ENCODE measurements at regions not wholly inside any gene's neighbourhood (a gene's known extent, or its start where the extent isn't known, plus 50 kb on each side); places are given as distances from the start of the nearest gene placed in this dataset.

DNA sequence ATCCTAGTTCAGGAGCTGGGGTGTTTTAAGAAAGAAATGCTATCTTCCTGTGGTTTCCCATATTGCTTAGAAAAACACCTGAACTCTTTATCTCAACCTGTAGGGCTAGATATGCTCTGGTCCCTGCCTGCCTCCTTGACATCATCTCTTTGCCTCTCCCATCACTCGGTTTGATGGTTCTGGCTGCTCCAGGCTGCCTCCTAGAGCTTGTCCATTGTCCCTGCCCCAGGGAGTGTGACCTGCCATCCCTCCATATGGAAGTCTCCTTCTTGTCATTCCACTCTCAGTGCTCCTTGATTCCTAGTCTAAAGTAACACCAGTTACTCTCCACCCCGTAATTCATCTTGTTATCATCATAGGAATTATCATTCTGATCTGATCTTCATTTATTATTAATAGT lies 369.0 kb upstream of the EEF2KMT start:
- TF ChIP-seq POLR2A (IDR thresholded peaks at IDR 0.05; ENCODE audit: low read depth, low read length) = no peak
- TF ChIP-seq, protein P1, sequence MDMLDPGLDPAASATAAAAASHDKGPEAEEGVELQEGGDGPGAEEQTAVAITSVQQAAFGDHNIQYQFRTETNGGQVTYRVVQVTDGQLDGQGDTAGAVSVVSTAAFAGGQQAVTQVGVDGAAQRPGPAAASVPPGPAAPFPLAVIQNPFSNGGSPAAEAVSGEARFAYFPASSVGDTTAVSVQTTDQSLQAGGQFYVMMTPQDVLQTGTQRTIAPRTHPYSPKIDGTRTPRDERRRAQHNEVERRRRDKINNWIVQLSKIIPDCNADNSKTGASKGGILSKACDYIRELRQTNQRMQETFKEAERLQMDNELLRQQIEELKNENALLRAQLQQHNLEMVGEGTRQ (IDR thresholded peaks at IDR 0.05; ENCODE audit: low read depth, low read length) = no peak
- TF ChIP-seq, protein P2, sequence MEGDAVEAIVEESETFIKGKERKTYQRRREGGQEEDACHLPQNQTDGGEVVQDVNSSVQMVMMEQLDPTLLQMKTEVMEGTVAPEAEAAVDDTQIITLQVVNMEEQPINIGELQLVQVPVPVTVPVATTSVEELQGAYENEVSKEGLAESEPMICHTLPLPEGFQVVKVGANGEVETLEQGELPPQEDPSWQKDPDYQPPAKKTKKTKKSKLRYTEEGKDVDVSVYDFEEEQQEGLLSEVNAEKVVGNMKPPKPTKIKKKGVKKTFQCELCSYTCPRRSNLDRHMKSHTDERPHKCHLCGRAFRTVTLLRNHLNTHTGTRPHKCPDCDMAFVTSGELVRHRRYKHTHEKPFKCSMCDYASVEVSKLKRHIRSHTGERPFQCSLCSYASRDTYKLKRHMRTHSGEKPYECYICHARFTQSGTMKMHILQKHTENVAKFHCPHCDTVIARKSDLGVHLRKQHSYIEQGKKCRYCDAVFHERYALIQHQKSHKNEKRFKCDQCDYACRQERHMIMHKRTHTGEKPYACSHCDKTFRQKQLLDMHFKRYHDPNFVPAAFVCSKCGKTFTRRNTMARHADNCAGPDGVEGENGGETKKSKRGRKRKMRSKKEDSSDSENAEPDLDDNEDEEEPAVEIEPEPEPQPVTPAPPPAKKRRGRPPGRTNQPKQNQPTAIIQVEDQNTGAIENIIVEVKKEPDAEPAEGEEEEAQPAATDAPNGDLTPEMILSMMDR (conservative IDR thresholded peaks at IDR 0.05; ENCODE audit: low read depth, low read length) = no peak
